Endothelial cell of umbilical vein (primary cell): ENCODE measurements at regions not wholly inside any gene's neighbourhood (a gene's known extent, or its start where the extent isn't known, plus 50 kb on each side); places are given as distances from the start of the nearest gene placed in this dataset.

Experiments used
- EZH2 ChIP-seq: IDR thresholded peaks from 2 replicates; pipeline ENCODE4 v1.6.1; 2012; ENCODE audit warnings: borderline replicate concordance, low read depth, mild to moderate bottlenecking, moderate library complexity, low read length, inconsistent platforms; ENCODE audit not compliant: severe bottlenecking
- JUN ChIP-seq: IDR thresholded peaks from 2 replicates; pipeline ENCODE4 v1.6.1; 2011; ENCODE audit warnings: borderline replicate concordance, low read depth; ENCODE audit not compliant: insufficient read length, insufficient read depth
- POLR2A ChIP-seq: IDR thresholded peaks from 2 replicates; pipeline ENCODE4 v1.6.1; 2012; ENCODE audit warnings: low read depth, mild to moderate bottlenecking, control low read depth, low read length
- TF ChIP-seq, protein P1 (sequence below), 2 donors: IDR thresholded peaks; 1 replicate in 1 of 2; 2 replicates in 1 of 2; pipeline ENCODE4 v1.5.1; 2011; ENCODE audit warnings: low read length in 2 of 2, mild to moderate bottlenecking in 2 of 2, moderate library complexity in 2 of 2, control low read depth in 1 of 2, inconsistent platforms in 1 of 2, low read depth in 1 of 2; ENCODE audit not compliant: insufficient read depth in 1 of 2; ENCODE audit errors: extremely low read depth in 1 of 2

- TF ChIP-seq POLR2A (no peak), EZH2 (no peak), JUN (no peak)
- TF ChIP-seq, protein P1, sequence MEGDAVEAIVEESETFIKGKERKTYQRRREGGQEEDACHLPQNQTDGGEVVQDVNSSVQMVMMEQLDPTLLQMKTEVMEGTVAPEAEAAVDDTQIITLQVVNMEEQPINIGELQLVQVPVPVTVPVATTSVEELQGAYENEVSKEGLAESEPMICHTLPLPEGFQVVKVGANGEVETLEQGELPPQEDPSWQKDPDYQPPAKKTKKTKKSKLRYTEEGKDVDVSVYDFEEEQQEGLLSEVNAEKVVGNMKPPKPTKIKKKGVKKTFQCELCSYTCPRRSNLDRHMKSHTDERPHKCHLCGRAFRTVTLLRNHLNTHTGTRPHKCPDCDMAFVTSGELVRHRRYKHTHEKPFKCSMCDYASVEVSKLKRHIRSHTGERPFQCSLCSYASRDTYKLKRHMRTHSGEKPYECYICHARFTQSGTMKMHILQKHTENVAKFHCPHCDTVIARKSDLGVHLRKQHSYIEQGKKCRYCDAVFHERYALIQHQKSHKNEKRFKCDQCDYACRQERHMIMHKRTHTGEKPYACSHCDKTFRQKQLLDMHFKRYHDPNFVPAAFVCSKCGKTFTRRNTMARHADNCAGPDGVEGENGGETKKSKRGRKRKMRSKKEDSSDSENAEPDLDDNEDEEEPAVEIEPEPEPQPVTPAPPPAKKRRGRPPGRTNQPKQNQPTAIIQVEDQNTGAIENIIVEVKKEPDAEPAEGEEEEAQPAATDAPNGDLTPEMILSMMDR (IDR thresholded peaks at IDR 0.05; ENCODE audit: extremely low read depth in 1 of 2, insufficient read depth in 1 of 2, low read depth in 1 of 2, low read length in 2 of 2) = no peak
Measured at GRCh38 chr1:230012741-230013140, 54.3 kb upstream of the GALNT2 start.
